NCI-H345 (cell line): ENCODE measurements at regions not wholly inside any gene's neighbourhood (a gene's known extent, or its start where the extent isn't known, plus 50 kb on each side); places are given as distances from the start of the nearest gene placed in this dataset.

ENCODE experiments used
- DNase-seq: peaks from one replicate; lab custom pipeline; 2025; lab: John Stamatoyannopoulos, UW

- DNase-seq: no peak
These were observed 1532.3 kb downstream of the KCNT2 start for GRCh38 chr1:195075973-195076372.

GRCh38 chr1:195071461-195071860 lies 1536.8 kb downstream of the KCNT2 start:
- DNase-seq: no peak

GRCh38 chr1:195065437-195065836 lies 1542.8 kb downstream of the KCNT2 start:
- DNase-seq: no peak

GRCh38 chr1:195064358-195064757 lies 1543.9 kb downstream of the KCNT2 start:
- no peak for DNase-seq

- DNase-seq: no peak
These were observed 1554.0 kb downstream of the KCNT2 start for GRCh38 chr1:195054217-195054687.

GRCh38 chr1:195053478-195053877 lies 1554.8 kb downstream of the KCNT2 start:
- no peak for DNase-seq

- DNase-seq: no peak
These were observed 1560.5 kb downstream of the KCNT2 start for GRCh38 chr1:195047772-195048171.

GRCh38 chr1:195045072-195045471 lies 1563.2 kb downstream of the KCNT2 start:
- DNase-seq: no peak

GRCh38 chr1:195030793-195031192 lies 1577.4 kb downstream of the KCNT2 start:
- DNase-seq: no peak

GRCh38 chr1:195026792-195027191 lies 1581.4 kb downstream of the KCNT2 start:
- DNase-seq: no peak

- no peak for DNase-seq
These were observed 1588.9 kb downstream of the KCNT2 start for GRCh38 chr1:195019385-195019784.

- DNase-seq: no peak
These were observed 1595.2 kb downstream of the KCNT2 start for GRCh38 chr1:195012995-195013394.

GRCh38 chr1:195005338-195005737 lies 1602.9 kb downstream of the KCNT2 start:
- peak; percentile 12 for DNase-seq

GRCh38 chr1:194990483-194990882 lies 1617.8 kb downstream of the KCNT2 start:
- no peak for DNase-seq

- DNase-seq: no peak
These were observed 1632.3 kb downstream of the KCNT2 start for GRCh38 chr1:194975913-194976312.

- DNase-seq: no peak
These were observed 1639.3 kb downstream of the KCNT2 start for GRCh38 chr1:194968916-194969315.

- no peak for DNase-seq
These were observed 1648.4 kb downstream of the KCNT2 start for GRCh38 chr1:194959795-194960194.

GRCh38 chr1:194952171-194952570 lies 1656.1 kb downstream of the KCNT2 start:
- DNase-seq: no peak

GRCh38 chr1:194950584-194950983 lies 1657.7 kb downstream of the KCNT2 start:
- no peak for DNase-seq

GRCh38 chr1:194940336-194941030 lies 1667.8 kb downstream of the KCNT2 start:
- DNase-seq: no peak

- DNase-seq: no peak
These were observed 1672.4 kb downstream of the KCNT2 start for GRCh38 chr1:194935864-194936263.

- no peak for DNase-seq
These were observed 1677.1 kb downstream of the KCNT2 start for GRCh38 chr1:194931166-194931565.

GRCh38 chr1:194930132-194930531 lies 1678.1 kb downstream of the KCNT2 start:
- DNase-seq: no peak

- no peak for DNase-seq
These were observed 1678.9 kb downstream of the KCNT2 start for GRCh38 chr1:194929357-194929756.
